HG02938 (cell line): ENCODE measurements at regions not wholly inside any gene's neighbourhood (a gene's known extent, or its start where the extent isn't known, plus 50 kb on each side); places are given as distances from the start of the nearest gene placed in this dataset.

Experiments
- ATAC-seq: cut with Tn5 transposase; IDR thresholded peaks from one replicate; pipeline ENCODE4 v1.9.1; 2021; ENCODE audit warnings: mild to moderate bottlenecking, moderate library complexity; ENCODE audit not compliant: unreplicated experiment

DNA sequence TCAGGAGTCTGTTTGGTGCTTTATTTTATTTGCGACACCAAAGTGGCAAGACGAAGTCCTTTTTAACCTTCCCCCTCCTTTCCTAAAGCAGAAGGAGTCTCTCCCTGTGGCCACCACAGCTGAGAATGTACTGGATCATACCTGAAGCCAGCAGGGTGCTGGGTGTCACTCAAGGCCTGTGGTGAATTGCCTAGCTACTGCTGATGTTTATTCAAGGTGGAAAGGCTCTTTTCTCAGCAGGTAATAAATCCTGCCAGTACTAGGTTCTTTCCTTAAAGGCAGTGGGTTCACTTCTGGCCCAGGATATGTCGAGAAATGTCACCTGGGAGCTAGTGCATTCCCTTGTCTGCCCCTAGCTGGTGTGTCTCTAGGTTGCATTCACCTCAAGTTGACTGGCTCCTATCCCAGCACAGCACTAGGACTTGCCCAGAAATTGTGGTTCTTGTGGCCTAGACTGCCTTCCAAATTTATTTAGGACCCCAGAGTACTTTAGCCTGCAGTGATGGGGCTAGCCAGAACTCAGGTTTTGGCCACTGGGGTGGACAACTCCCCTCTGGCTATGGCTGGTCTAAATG is 60.8 kb upstream of the FAM3C start:
- ATAC-seq, result no peak

DNA sequence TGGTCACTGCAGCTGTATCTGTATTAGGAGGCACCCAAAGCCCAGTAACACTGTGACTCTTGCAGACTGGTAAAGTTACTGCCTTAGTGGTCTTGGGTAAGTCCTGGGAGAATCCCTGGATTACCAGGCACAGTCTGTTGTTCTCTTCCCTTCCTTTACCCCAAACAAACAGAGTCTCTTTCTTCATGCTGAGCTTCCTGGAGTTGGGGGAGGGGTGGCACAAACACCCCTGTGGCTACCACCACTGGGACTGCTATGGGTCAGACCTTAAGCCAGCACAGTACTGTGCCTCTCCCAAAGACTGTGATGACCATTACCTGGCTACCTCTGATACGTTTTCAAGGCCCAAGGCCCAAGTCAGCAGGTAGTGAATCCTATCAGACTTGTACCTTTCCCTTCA is 59.9 kb upstream of the FAM3C start:
- no peak for ATAC-seq

DNA sequence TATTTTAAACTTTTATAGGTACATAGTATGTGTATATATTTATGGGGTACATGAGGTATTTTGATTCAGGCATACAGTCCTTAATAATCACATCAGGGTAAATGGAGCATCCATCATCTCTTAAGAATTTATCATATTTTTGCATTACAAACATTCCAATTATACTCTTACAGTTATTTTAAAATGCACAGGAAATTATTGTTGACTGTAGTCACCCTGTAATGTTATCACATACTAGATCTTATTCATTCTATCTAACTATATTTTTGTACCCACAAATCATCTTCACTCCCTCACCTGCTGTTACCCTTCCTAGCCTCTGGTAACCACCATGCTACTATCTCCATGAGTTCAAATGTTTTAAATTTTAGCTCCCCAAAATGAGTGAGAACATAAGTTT is 56.3 kb upstream of the FAM3C start:
- ATAC-seq, result no peak

DNA sequence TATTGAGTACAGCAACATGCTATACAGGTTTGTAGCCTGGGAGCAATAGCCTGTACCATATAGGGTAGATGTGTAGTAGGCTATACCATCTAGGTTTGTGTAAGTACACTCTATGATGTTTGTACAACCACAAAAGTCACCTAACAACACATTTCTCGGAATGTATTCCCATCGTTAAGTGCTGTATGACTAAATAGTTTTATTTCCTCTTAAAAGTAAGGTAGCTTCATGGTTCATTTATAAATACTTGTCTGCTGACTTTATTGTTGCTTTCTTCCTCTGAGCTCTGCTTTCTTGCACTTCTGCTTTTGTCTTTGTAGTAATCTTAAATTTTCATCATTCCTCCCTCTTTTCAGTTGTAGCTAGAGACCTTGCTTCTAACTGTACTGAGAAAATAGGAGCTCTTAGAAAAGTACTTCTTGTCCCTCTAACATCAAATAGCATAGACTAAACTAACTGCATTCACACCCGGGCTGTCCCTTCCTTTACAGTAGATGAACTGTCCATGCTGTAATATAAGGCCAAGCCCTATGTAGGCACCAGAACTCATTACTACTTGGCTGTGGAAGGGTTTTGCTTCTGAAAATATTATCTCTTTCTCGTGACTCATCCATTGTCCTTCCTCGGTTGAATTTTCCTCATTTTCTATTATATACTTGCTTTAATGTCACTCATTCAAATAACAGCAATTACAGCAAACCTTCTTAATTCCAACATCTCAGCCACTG is 55.4 kb upstream of the FAM3C start:
- ATAC-seq, result no peak

DNA sequence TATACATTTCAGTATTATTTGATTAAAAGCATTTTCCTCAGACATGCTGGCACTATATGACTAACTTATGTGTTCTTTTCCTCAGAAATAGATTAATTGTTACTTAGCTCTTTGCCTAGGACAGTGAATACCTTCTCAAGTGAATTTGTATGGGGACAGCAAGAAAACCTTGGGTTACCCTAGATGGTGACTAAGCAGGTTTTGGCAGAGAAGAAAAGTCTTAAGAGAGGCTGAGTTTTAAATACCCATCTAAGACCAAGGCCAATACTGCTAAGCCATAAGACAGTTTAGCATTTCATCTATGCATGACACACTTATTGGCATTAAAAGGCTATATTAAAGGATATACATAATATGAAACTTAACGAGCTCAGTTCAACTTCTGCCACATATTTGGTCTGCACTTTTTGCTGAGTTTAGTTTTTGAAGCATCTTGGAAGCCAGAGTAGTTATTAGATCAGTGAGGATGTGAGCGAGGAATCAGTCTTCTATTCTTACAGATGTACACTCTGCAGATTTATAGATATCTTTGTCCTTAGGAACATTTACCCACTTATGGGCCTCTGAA is 54.6 kb upstream of the FAM3C start:
- no peak for ATAC-seq

DNA sequence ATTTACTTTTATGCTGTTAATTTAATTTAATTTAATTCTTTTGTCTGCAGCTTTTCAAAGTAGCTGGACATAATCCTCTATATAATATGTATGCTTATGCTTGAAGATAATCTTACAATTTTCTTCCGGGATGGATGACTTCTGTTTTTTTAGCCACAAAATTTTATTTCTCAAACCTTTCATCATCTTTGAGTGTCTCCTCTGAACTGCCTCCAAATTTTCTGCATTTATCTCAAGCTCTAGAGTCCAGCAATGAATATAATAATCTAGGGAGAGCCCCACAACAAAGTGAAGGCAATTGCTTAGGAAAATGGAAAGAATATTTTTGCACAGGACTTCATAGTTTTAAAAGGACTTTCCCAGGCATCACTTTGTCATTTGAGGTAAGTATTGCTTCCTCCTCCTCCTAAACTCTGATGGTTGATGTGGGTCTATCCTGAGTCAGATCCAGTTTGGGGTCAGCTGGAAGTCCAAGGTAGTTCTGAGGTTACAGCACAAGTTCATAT is 53.7 kb upstream of the FAM3C start:
- ATAC-seq, result no peak

GRCh38 chr7:121449329-121449728 is 53.2 kb upstream of the FAM3C start:
- no peak for ATAC-seq

GRCh38 chr7:121448429-121448828 is 52.3 kb upstream of the FAM3C start:
- ATAC-seq, result no peak

DNA sequence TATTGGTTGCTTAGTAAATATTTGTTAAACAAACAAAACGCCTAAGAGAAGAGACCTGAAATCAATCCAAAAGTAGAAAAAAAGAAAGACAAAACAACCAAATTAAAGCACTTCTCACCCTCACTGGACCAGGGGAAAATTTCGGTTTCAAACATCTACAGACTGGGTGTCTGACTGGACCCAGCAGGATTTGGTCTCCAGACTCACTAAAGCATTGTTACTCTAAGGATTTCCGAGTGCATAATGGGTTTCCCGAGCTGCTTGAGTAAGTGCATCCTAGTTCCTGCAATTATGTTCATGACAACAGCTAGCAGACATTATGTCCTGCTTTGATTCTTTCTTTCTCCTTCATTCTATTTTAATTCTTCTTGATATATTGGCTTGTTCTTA is 51.8 kb upstream of the FAM3C start:
- no peak for ATAC-seq

DNA sequence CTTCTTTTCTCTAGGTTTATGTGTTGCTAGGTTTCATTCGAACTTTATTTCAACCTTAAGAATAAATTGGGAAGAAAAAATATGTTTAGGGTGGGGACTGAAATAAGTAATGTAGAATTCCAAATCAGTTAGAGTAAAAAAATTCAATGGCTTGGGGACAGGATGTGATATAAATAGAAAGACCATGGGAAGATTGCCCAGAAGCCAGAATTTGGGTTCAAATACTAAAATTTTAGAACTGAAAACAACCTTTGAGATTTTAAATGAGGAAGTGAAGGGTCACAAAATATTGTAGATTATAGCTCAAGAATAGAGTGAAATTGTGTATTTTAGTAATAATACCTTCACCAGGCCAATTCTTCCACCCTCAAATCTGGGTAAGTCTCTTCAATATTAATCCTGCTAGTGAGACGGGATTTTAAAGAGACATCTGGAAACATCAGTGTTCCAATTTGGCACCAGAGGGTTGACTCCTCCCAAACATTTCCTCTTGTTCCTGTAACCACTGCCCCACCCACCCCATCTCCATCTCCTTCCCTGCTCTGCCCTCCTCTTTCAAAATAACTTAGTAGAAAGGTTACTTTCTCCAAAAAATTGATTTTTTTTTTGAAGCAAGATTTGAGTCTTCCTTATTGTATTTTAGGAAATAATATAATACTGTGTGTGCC is 51.3 kb upstream of the FAM3C start:
- no peak for ATAC-seq

DNA sequence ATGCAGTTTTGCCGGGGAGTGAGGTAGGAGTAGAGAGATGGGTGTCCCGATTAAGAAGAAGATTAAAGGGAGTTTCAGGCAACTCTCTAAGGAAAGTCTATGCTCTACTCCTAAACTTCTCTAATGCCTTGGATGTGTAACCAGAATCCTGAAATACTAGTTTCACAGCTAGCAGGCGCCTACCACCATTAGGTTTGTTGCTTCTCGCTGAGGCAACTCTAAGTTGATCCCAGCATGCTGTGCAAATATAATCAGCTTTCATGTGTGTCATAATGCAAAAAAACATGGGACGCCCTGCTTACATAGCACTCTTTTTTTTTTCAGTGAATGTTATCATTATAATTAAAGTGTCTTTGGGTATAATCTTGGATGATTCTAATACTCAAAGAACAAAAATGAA is 50.4 kb upstream of the FAM3C start:
- no peak for ATAC-seq
